ENCODE measurements at regions not wholly inside any gene's neighbourhood (a gene's known extent, or its start where the extent isn't known, plus 50 kb on each side); places are given as distances from the start of the nearest gene placed in this dataset.

- Histone ChIP-seq H3K4me3 (peak overlapping the region in 1 of 4 donors; percentile 1), H3K4me1 (peaks cover 0 to 11% (median 0%) of the 10 kb centered on the region in 3 donors), H3K9me3 (no peaks in the 10 kb centered on the region), H3K27ac (no peak overlapping the region), H3K27me3 (no peaks in the 10 kb centered on the region), H3K36me3 (no peaks in the 10 kb centered on the region)
- TF ChIP-seq CTCF (IDR thresholded peaks at IDR 0.05) (no peak), POLR2A (IDR thresholded peaks at IDR 0.05) (no peak)
- intact Hi-C loops (cut with DNase I), result no loop called here
- WGBS, 2 donors, result 29 to 54% methylated on average over 3 of the region's 3 CpGs
- DNase-seq, result no peak
Observed at GRCh38 chr1:82820816-82821215, 1020.1 kb downstream of the ADGRL2 start.

- Histone ChIP-seq H3K4me1 (peaks cover 0 to 11% (median 0%) of the 10 kb centered on the region in 3 donors), H3K27me3 (no peaks in the 10 kb centered on the region), H3K4me3 (no peak overlapping the region), H3K27ac (no peak overlapping the region), H3K9me3 (no peaks in the 10 kb centered on the region), H3K36me3 (no peaks in the 10 kb centered on the region)
- WGBS, 2 donors, result 22 to 48% methylated on average over 1 of the region's 1 CpG
- no peak for TF ChIP-seq POLR2A (IDR thresholded peaks at IDR 0.05)
- intact Hi-C loops (cut with DNase I), result no loop called here
- DNase-seq, result no peak
Observed at GRCh38 chr1:82819234-82819633, 1018.5 kb downstream of the ADGRL2 start.

- no peak overlapping the region for H3K27ac ChIP-seq
- 76 to 80% methylated on average over 1 of the region's 1 CpG for WGBS, 2 donors
- no peaks in the 10 kb centered on the region for H3K27me3 ChIP-seq
- peaks cover 0 to 11% (median 0%) of the 10 kb centered on the region in 3 donors for H3K4me1 ChIP-seq
- no peaks in the 10 kb centered on the region for H3K9me3 ChIP-seq
- H3K36me3 ChIP-seq, result no peaks in the 10 kb centered on the region
- TF ChIP-seq POLR2A (IDR thresholded peaks at IDR 0.05) (no peak), CTCF (IDR thresholded peaks at IDR 0.05) (no peak)
- H3K4me3 ChIP-seq, result no peak overlapping the region
- no peak for DNase-seq
- intact Hi-C loops (cut with DNase I), result no loop called here
Observed at GRCh38 chr1:82818586-82818985, 1017.9 kb downstream of the ADGRL2 start.

GRCh38 chr1:82813386-82813785 lies 1012.7 kb downstream of the ADGRL2 start:
- intact Hi-C loops (cut with DNase I), result no loop called here
- Histone ChIP-seq H3K4me1 (no peaks in the 10 kb centered on the region), H3K36me3 (no peaks in the 10 kb centered on the region), H3K9me3 (no peaks in the 10 kb centered on the region), H3K27ac (no peak overlapping the region), H3K4me3 (no peak overlapping the region), H3K27me3 (no peaks in the 10 kb centered on the region)
- no peak for TF ChIP-seq CTCF (IDR thresholded peaks at IDR 0.05)
- TF ChIP-seq POLR2A (IDR thresholded peaks at IDR 0.05), result no peak
- DNase-seq, result no peak

GRCh38 chr1:82810601-82811000 lies 1009.9 kb downstream of the ADGRL2 start:
- H3K27me3 ChIP-seq, result no peaks in the 10 kb centered on the region
- intact Hi-C loops (cut with DNase I), result no loop called here
- no peak for DNase-seq
- H3K36me3 ChIP-seq, result no peaks in the 10 kb centered on the region
- no peaks in the 10 kb centered on the region for H3K9me3 ChIP-seq
- 58 to 79% methylated on average over 3 of the region's 3 CpGs for whole genome bisulfite sequencing, 2 donors
- H3K4me1 ChIP-seq, result no peaks in the 10 kb centered on the region
- H3K4me3 ChIP-seq, result no peak overlapping the region
- no peak for TF ChIP-seq CTCF (IDR thresholded peaks at IDR 0.05)
- TF ChIP-seq POLR2A (IDR thresholded peaks at IDR 0.05), result no peak
- H3K27ac ChIP-seq, result no peak overlapping the region

GRCh38 chr1:82807563-82807962 lies 1006.8 kb downstream of the ADGRL2 start:
- H3K36me3 ChIP-seq, result no peaks in the 10 kb centered on the region
- no peak for DNase-seq
- no peaks in the 10 kb centered on the region for H3K9me3 ChIP-seq
- H3K4me3 ChIP-seq, result no peak overlapping the region
- no peak for TF ChIP-seq POLR2A (IDR thresholded peaks at IDR 0.05)
- TF ChIP-seq CTCF (IDR thresholded peaks at IDR 0.05), result no peak
- H3K27me3 ChIP-seq, result no peaks in the 10 kb centered on the region
- no peaks in the 10 kb centered on the region for H3K4me1 ChIP-seq
- WGBS, 2 donors, result 85% methylated on average over 3 of the region's 3 CpGs
- H3K27ac ChIP-seq, result no peak overlapping the region
- intact Hi-C loops (cut with DNase I), result no loop called here
